Fibroblast of skin of back (primary cell): ENCODE measurements at regions not wholly inside any gene's neighbourhood (a gene's known extent, or its start where the extent isn't known, plus 50 kb on each side); places are given as distances from the start of the nearest gene placed in this dataset.
"Not testable (repeated sequence)": the region's sequence is repeated elsewhere in the genome, so short reads cannot be mapped to it uniquely, and the experiment has no call there.

Experiments
- DNase-seq: peaks from one replicate; pipeline ENCODE4 v3.0.0-alpha.2; 2013

DNA sequence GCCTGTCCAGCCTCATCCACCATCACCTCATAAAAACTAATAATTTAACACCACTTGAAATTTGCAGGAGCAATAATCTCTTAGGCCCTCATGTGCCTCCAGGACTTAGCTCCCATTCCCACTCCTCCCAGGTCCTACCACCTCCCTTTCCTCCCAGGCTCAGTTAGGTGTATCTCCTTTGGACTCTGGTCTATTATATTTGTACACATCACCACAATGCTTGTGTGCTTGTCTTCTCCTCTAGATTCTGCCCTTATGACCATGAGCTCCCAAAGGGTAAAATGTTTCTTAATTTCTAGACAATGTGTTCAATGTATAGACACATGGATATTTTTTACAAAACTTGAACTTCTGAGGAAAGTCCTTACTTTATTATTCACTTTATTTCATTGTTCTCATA, 182.0 kb upstream of the ZC3H15 start:
- DNase-seq, result no peak

DNA sequence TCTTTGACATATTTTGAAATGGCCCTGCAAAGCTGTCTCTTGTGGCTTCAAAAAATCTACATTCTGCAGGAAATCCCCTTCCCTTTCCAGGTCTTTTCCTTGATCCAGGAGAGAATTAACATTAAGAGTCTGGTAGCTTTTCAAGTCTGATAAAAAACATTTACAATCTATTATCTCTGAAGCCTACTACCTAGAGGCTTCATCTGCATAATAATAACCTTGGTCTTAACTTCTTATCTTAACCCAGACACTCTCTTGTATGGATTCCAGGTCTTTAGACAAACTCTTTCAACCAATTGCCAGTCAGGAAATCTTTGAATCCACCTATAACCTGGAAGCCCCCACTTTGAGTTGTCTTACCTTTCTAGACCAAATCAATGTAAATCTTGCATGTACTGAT, 179.3 kb upstream of the ZC3H15 start:
- DNase-seq, result no peak

DNA sequence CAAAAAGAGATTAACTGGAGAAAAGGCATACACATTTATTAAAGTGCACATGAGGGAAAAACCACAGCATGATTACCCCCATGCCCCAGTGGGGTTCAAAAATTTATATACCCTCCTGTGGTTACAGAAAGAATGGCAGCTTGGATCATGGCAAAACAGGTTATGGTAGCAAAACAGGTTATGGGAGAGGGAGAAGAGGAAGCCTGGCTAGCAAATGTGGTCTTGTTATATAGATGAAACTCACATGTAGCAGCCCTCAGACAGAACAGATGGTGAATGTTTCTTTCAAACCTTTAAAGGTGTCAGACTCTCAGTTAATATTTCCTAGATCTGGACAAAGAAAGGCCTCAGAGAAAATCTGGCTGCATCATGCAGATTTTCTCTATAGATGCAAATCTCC, 178.2 kb upstream of the ZC3H15 start:
- DNase-seq, result no peak

DNA sequence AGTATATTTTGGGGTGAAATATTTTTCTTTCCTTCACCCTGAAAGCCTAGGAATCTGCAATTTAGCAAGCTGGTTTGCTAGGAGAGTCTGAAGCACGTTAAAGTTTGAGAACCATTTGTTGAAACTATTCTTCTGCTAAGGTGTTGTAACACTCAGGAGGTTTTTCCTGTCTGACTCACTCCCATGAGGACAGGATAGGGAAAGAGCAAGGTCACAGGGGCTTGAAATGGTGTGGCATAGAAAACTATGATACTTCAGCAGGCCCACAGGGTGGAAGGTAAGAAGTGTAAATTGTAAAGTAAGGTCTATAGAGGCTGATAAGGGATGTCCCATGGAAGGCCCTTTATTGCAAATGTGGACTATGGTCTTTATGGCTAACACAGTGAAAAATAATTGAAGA, 177.7 kb upstream of the ZC3H15 start:
- DNase-seq, result no peak

DNA sequence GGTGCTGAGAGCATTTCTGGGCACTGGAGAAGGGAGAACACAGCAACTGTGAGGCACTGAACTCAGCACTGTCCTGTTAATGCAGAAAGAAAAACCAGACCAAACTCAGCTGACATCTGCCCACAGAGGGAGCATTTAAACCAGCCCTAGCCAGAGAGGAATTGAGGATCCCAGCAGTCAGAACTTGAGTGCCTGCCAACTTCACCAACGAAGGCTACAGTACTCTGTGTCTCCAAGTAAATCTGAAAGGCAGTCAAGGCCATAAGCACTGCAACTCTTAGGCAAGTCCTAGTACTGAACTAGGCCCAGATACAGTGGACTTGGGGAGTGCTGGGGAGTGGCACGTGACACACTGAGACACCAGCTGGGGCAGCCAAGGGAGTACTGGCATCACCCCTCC, 176.2 kb upstream of the ZC3H15 start:
- DNase-seq, result no peak

DNA sequence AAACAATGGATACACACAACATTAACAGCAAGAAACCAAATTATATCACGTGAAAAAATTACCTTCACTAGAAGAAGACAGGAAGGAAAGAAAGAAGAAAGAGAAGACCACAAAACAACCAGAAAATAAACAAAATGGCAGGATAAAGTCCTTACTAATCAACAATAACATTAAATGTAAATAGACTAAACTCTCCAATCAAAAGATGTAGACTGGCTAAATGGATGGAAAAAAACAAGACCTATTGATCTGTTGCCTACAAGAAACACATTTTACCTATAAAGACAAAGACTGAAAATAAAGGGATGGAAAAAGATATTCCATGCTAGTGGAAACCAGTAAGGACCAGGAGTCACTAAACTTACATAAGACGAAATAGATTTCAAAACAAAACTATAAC, 167.0 kb upstream of the ZC3H15 start:
- no peak for DNase-seq

DNA sequence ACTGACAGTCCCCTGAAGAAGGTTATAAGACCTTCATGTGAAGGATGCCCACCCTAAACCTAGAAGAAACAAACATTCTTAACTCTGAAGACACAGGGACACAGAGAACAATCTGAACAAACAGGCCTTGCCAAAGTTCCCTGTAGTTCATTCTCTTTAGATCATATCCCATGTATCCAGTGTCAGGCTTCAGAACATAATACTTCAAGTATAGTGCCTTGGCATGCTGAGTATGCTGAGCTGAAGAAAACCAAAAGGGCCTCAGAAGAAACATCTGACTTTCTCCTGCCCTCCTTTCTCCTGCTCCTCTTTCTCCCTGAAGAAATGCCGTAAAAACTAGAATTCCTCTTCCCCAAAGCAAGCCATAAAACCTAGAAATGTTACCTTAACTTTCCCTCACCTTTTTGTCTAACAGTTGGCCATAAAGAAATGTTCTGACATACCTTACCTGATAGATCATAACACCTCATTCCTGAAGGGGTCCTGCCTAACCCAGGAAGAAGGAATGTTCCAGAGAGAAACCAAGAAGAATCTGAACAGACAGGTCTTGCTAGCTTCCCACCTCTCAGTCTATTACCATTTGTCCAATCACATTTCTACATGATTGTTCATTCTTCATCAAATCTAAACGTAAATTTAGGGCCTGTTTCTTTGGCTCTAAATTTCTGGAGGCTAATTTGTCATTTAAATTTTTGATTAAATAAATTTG, 160.1 kb upstream of the ZC3H15 start:
- no peak for DNase-seq

DNA sequence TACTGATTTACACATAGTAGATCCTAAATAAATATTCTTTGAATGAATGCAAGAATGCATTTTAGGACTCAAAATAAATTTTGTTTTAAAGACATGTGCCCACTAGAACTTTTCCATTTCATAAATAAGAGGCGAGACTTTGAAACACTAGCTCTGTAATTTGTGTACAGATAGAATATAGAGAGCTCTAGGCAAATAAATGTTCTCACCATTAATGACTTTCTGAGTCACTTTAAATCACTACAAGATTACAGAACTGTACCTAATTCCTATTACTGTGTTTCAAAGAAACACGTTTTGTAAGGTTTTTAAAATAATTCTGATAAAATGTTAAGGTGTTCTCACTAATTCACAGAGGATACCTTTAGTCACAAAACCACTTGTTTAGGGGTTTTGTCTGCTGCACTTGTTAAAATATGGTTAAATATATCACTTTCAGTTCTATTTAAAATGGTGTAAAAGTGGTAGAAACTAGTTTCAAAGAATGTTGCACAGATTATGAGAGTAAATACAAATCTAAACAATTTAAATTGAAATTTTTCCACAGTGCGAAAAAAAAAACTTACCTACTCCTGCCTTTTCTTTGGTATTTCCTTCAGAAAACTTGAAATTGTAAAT, 158.7 kb upstream of the ZC3H15 start:
- no peak for DNase-seq

DNA sequence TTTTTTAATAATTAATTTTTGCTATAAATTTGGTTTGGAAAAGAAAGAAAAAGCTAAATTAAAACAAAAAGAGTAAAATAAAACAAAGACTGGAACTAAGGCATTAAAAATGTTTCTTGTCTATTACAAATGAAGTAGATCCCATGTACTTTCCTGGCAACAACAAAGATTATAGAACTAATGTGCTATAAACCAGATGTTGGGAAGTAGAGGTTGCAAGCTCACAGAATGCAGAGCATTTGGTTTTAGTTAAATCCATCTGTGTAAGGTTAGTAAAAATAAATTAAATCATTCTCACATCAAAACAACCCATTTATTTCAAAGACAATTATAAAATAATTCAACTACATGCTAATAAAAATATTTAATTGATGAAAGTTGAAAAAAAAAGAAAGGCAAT, 157.2 kb upstream of the ZC3H15 start:
- DNase-seq, result no peak

DNA sequence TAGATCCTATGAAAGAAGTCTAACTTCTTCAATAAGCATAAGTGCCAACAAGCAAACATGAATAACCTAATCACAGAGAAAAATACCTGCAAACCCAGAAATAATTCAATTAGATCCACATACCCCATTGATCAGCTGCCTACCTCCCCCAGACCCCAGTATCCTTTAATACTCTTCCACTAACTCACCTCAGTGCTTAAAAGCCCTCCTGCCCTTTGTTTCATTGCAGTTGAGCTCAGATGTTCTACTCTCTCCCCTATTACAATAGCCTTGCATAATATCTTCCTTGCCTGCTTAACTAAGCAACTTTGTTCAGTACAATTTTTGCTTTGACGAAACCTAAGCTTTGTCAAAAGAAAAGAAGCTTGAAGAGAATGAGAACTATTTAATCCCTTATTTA, 156.0 kb upstream of the ZC3H15 start:
- no peak for DNase-seq

DNA sequence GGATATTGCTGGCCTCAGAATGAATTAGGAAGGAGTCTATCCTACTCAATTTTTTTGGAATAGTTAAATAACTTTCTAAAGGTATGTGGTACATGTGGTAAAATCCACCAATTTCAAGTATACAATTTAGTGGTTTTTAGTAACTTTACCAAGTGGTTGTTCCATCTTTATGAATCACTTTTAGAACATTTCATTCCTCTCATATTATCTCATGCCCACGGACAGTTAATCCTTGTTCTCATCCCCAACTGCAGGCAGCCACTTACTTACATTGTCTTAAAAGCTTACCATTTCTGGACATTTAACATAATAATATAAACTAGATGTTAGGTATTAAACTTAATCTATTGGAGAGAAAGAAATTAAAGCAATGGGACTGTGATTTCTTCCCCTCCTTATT, 146.3 kb upstream of the ZC3H15 start:
- DNase-seq, result peak; percentile 42

DNA sequence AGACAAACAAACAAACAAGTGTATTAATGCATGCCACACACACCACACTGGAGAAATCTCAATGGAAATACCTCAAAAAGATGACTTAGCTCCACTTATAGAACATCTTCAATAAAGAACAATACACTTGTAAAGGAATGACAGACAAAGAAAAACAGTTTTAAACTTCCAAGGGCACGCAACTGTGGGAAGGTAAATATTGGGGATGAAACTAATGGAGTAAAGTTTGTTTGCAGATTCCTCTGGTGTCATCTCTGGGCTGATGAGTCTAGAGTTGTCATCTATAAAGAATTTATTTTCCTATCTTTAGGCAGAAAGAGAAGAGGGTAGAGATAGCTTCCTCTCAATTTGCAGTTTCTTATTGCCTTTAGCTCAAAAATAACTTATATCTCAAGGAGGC, 144.0 kb upstream of the ZC3H15 start:
- DNase-seq, result no peak

DNA sequence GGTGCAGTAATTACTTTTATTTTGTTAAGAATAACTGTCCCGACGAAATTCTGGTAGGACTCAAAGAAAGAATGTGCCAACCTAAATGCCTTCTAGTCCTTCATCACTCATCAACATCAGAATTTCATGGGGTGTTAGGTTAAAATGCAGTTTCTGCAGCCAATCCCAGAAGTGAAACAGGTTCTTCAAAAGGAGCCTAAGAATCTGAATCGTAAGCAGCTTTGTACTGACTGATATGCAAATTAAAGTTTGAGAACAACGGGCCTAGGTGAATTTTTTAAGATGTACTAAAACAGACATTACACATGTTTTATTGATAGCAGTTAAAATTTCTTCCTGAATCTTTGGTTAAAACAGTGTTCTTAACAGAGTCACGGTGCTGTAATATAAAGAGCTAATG, 140.3 kb upstream of the ZC3H15 start:
- DNase-seq, result no peak

DNA sequence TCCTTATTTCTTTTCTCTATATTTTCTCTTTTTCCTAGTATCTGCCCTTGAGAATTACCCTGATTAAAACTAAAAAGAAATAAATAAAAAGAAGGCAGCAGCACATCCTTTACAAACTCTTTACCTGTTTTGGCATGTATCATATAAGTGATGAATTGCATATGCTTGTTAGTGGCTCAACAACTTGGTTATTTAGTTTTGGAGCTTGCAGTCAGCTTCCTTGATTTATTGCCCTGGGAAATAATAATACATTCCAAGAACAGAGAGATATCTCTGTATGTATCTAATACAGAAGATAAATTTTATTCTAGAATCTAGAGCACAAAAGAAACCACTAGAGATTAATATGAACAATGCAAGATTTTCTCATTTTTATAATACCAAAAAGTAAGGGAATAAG, 139.8 kb upstream of the ZC3H15 start:
- no peak for DNase-seq

DNA sequence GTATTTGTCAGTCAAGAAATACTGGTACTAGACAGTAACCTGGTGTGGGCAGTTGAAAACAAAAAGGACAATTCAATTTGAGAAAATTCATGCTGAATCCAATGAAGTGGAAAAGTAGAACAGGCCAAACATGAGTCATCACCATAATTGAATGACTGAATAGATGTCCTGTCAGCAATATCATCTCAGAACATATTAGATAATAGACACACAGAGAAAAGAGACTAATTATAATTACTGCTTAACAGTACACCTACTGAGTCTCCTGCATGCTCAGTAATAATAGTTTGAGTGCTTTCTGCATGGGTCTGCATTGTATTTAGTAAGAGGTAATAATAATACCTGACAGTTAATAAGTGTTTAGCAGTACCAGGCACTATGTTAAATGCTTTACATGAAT, 138.6 kb upstream of the ZC3H15 start:
- no peak for DNase-seq

DNA sequence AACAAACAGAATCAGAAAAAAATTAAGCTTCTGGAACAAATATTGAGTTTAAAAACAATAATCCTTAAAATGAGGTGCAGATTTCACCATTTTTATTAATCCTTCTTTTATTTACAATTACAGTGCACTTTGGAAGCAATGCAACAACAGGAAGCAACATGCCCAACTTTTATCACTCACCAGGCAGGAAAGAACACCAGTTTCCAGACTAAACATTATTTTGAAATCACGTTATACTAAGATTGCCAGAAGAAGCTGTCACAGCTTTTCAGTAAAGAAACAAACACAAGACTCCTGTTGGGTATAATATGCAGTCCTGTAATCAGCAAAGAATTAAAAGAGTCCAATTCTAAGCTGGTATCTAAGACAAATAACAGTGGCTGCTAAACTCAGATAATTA, 137.9 kb upstream of the ZC3H15 start:
- no peak for DNase-seq

DNA sequence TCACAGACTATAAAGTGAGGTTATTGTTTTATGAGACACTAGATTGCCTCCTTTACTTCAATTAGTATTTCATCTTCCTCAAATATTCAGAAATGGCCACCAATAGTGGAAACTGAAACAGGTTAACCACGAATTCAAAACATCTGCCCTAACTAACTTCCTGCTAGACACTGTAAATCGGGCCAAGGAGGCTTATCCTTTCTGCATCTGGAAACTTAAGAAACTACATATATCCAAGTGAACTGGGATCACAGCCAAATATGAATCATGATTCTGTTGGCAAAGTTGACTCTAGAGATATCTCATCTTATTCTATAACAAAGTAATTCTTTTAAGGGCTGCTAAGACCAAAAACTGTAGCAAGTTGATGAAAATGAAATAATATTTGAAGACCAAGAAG, 136.6 kb upstream of the ZC3H15 start:
- peak; percentile 84 for DNase-seq

DNA sequence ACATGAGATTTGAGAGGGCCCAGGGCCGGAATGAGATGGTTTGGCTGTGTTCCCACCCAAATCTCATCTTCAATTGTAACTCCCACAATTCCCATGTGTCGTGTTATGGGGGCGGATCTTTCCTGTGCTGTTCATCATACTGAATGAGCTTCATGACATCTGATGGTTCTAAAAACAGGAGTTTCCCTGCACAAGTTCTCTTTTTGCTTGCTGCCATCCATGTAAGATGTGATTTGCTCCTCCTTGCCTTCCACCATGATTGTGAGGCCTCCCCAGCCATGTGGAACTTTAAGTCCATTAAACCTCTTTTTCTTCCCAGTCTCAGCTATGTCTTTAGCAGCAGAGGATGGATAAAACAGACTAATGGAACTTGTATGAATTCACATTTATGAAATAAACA, 131.9 kb upstream of the ZC3H15 start:
- DNase-seq, result not testable (repeated sequence)

DNA sequence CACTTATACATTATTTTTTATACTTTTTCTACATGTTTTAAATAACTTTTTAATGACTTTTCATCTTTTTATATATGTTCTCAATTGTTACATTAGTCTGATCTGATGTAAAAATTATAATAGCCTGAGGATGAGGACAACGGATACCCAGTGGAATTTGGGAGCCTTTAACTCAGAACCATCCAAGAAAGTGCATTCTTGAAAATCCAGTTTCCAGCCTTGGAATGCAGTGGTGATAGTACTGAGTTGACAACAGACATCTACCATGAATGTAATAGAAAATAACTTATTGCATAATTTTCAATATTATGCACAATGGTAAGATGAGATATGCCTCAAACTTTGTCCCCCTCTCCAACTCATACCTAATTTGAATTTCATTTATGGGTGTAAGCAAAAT, 120.7 kb upstream of the ZC3H15 start:
- peak; percentile 48 for DNase-seq

DNA sequence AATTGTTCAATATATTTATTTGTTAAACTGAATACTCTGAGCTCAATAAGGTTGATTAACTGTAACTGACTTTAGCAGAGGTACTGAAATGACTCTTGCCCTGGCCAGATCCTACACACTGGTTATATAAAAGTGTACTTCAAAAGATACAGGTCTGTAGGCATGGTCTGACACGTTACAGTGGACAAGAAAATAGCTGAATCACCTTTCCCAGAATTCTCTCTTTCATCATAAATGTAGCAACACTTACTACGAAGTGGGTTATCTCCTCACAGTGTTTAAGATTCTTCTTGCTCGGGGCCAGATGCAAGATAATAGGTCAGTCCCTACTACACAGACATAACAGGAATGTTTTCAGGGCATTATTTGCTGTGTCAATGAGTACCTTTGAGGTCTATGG, 107.0 kb upstream of the ZC3H15 start:
- DNase-seq, result no peak

DNA sequence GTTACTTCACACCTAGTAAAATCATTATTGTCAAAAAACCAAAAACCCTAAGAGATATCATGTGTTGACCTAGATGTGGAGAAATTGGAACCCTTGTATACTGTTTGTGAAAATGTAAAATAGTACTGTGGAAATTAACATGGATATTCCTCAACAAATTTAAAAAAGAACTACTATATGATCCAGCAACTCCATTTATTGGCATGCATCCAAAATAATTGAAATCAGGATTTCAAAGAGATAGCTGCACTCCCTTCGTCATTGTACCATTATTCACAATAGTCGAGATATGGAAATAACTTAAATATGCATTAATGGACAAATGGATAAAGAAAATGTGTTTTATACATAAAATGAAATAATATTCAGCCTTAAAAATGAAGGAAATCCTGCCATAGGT, 105.3 kb upstream of the ZC3H15 start:
- no peak for DNase-seq

DNA sequence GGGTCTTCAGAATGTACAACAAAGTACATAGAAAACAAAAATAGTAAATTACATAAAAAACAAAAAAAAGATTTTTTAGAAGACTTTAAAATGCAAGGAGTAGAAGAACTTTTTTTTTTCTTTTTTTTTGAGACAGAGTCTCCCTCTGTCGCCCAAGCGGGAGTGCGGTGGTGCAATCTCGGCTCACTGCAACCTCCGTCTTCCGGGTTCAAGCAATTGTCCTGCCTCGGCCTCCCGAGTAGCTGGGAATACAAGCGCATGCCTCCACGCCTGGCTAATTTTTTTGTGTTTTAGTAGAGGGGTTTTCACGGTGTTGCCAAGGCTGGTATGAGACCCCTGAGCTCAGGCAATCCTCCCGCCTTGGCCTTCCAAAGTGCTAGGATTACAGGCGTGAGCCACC, 104.5 kb upstream of the ZC3H15 start:
- DNase-seq, result no peak

DNA sequence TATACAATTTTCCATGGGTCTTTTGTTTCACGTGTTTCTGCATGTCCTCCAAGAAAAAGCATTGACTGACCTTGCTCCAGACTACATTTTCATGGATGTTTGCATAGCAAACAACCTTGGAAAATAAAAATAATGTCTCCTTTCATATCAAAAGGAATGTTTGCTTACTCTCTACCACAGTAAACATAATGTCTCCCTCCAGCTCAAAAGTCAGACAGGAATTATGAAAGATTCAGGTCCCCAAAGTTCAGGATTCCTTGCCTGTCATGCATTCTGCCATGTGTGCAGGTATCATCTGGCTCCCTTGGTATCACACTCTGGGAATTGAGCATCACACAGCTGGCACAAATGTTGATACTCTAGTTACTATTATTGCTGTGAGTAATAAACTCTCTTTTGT, 103.1 kb upstream of the ZC3H15 start:
- no peak for DNase-seq

DNA sequence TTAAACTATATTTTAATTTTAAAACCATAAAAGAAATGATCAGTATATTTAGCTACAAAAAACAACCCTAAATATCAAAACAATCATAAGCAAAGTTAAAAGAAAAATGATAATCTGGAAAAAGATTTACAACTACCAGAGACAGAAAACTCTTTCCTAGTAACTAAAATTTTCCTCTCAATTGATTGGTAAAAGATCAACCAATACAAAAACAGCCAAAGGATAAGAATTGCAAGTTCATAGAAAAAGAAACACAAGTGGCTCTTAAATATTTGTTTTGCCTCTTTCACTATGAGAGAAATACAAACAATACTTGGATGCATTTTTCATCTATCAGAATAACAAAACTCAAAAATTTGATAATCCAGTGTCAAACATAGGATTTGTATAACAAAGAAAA, 101.8 kb upstream of the ZC3H15 start:
- no peak for DNase-seq

DNA sequence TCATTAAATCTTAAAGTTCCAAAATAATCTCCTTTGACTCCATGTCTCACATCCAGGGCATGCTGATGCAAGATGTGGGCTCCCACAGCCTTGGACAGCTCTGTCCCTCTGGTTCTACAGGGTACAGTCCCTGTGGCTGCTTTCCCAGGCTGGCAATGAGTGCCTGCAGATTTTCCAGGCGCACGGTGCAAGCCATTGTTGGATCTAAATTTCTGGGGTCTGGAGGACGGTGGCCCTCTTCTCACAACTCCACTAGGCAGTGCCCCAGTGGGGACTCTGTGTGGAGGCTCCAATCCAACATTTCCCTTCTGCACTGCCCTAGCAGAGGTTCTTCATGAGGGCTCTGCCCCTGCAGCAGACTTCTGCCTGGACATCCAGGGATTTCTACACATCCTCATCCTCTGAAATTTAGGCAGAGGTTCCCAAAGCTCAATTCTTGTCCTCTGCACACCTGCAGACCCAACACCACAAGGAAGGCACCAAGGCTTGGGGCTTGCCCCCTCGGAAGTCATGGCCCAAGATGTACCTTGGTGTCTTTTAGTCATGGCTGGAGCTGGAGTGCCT, 100.3 kb upstream of the ZC3H15 start:
- not testable (repeated sequence) for DNase-seq
